GM12878 (cell line): ENCODE measurements at regions not wholly inside any gene's neighbourhood (a gene's known extent, or its start where the extent isn't known, plus 50 kb on each side); places are given as distances from the start of the nearest gene placed in this dataset.

Source experiments
- ATAC-seq: fragments of 200-7000 bp; cut with Tn5 transposase; 3 replicates; pipeline ENCODE4 v1.9.1; 2020; ENCODE audit warnings: mild to moderate bottlenecking, moderate library complexity
- BruUV-seq: library from RNA; stranded (reverse); fragments of 400-500 nt; replicated peaks from 2 replicates; lab custom pipeline; 2021; lab: Mats Ljungman, UMichigan
- CTCF ChIA-PET: fragments of 300-600 bp; sonication (Branson Sonifier 250); formaldehyde crosslinking; extraction: SDS; loops from one replicate; lab custom pipeline; 2021; ENCODE audit warnings: inconsistent platforms; lab: Yijun Ruan, JAX
- POLR2A ChIA-PET: fragments of 350-600 bp; formaldehyde crosslinking; extraction: SDS; loops from one replicate; lab custom pipeline; 2021; ENCODE audit warnings: inconsistent platforms; lab: Charles Lee
- RAD21 ChIA-PET: fragments of 300-600 bp; sonication (Branson Sonifier 250); formaldehyde crosslinking; loops from one replicate; lab custom pipeline; 2023; ENCODE audit warnings: antibody characterized with exemption; ENCODE audit not compliant: unreplicated experiment; lab: Charles Lee
- SMC1A ChIA-PET: fragments of 300-600 bp; sonication (Branson Sonifier 250); formaldehyde crosslinking; loops from one replicate; lab custom pipeline; 2023; ENCODE audit not compliant: unreplicated experiment, uncharacterized antibody; lab: Charles Lee
- DNase-seq: peaks from one replicate; pipeline ENCODE4 v3.0.0-alpha.2; 2011; ENCODE audit warnings: low read depth, low spot score
- FAIRE-seq: peaks from 3 replicates; lab custom pipeline; 2011; peaks lifted over from hg19 to GRCh38; lab: Jason Lieb, UNC
- H2AFZ ChIP-seq: 2 replicates; pipeline ENCODE4 v1.6.0; 2011; ENCODE audit warnings: low read depth, low read length, control low read depth; ENCODE audit not compliant: control insufficient read depth
- H3K27ac ChIP-seq: 2 replicates; pipeline ENCODE4 v1.5.1; 2011; ENCODE audit warnings: control low read depth; ENCODE audit not compliant: control insufficient read depth, insufficient read depth
- H3K27me3 ChIP-seq, 2 experiments: replicated peaks in 1 of 2; 2 replicates each; pipeline versions ENCODE4 v1.6.0 to v1.6.1; 2011; ENCODE audit warnings: low read length in 1 of 2; ENCODE audit not compliant: control insufficient read depth in 2 of 2, insufficient read depth in 2 of 2
- H3K36me3 ChIP-seq, 2 experiments: 2 replicates each; pipeline ENCODE4 v1.5.1; 2011; ENCODE audit warnings: low read length in 1 of 2; ENCODE audit not compliant: control insufficient read depth in 2 of 2, insufficient read depth in 2 of 2
- H3K4me1 ChIP-seq: 2 replicates; pipeline ENCODE4 v1.6.1; 2011; ENCODE audit warnings: mild to moderate bottlenecking, low read length, moderate library complexity, mixed read lengths; ENCODE audit not compliant: control insufficient read depth, insufficient read depth
- H3K4me2 ChIP-seq: 2 replicates; pipeline ENCODE4 v1.6.0; 2011; ENCODE audit warnings: control low read depth; ENCODE audit not compliant: control insufficient read depth, insufficient read depth
- H3K4me3 ChIP-seq: fragments of 200-600 bp; sonication (generic); 2 replicates; pipeline ENCODE4 v1.5.1; 2016
- H3K79me2 ChIP-seq: 2 replicates; pipeline ENCODE4 v1.6.0; 2011; ENCODE audit warnings: low read length; ENCODE audit not compliant: control insufficient read depth, insufficient read depth
- H3K9ac ChIP-seq: 2 replicates; pipeline ENCODE4 v1.8.0; 2011; ENCODE audit warnings: low read length, control low read depth, mixed read lengths; ENCODE audit not compliant: control insufficient read depth, insufficient read depth
- H3K9me3 ChIP-seq: replicated peaks from 3 replicates; pipeline ENCODE4 v1.5.1; 2011; ENCODE audit warnings: mild to moderate bottlenecking, low read length; ENCODE audit not compliant: control insufficient read depth, insufficient read depth
- H4K20me1 ChIP-seq: 2 replicates; pipeline ENCODE4 v1.6.0; 2011; ENCODE audit not compliant: control insufficient read depth, insufficient read depth
- ATF7 ChIP-seq: fragments of 450-650 bp; IDR thresholded peaks from 2 replicates; pipeline ENCODE4 v1.6.1; 2016; ENCODE audit warnings: low read depth, mild to moderate bottlenecking
- CTCF ChIP-seq, 3 experiments: IDR thresholded peaks in 2 of 3; conservative IDR thresholded peaks in 1 of 3; 2 replicates each; pipeline ENCODE4 v1.5.1; 2011; ENCODE audit warnings: low read depth in 3 of 3, low read length in 3 of 3, mild to moderate bottlenecking in 3 of 3, control low read depth in 2 of 3, moderate library complexity in 2 of 3, inconsistent platforms in 1 of 3, mixed read lengths in 1 of 3; ENCODE audit not compliant: control insufficient read depth in 2 of 3, insufficient read depth in 1 of 3; ENCODE audit errors: extremely low read depth in 1 of 3
- EGR1 ChIP-seq, 2 experiments: IDR thresholded peaks; 1 replicate in 1 of 2; 2 replicates in 1 of 2; pipeline ENCODE4 v1.6.1; 2011 to 2012; ENCODE audit warnings: low read depth in 2 of 2, low read length in 2 of 2, borderline replicate concordance in 1 of 2, mild to moderate bottlenecking in 1 of 2, moderate library complexity in 1 of 2
- ETV6 ChIP-seq, 2 experiments: fragments of 450-650 bp in 1 of 2; IDR thresholded peaks in 1 of 2; conservative IDR thresholded peaks in 1 of 2; 2 replicates each; pipeline ENCODE4 v1.6.1; 2014; ENCODE audit warnings: antibody characterized with exemption in 1 of 2, borderline replicate concordance in 1 of 2, low read depth in 1 of 2, mild to moderate bottlenecking in 1 of 2, moderate library complexity in 1 of 2
- JUND ChIP-seq: IDR thresholded peaks from 2 replicates; pipeline ENCODE4 v1.6.1; 2012; ENCODE audit warnings: low read depth, mild to moderate bottlenecking, low read length, improper control_type of control experiment, moderate library complexity
- KDM1A ChIP-seq: fragments of 200-600 bp; sonication (generic); IDR thresholded peaks from 2 replicates; pipeline ENCODE4 v1.6.1; 2016; ENCODE audit warnings: borderline replicate concordance
- SIN3A ChIP-seq: IDR thresholded peaks from 2 replicates; pipeline ENCODE4 v1.6.1; 2012; ENCODE audit warnings: low read depth, low read length, improper control_type of control experiment
- SP1 ChIP-seq: IDR thresholded peaks from one replicate; pipeline ENCODE4 v1.6.1; 2011; ENCODE audit warnings: low read depth, low read length
- WGBS: methylation state at CpG from one replicate; pipeline ENCODE4 v1.1.6; 2016; ENCODE audit warnings: low lambda C conversion rate; ENCODE audit not compliant: insufficient replicate concordance, insufficient coverage; ENCODE audit errors: missing lambda C conversion rate; 5-methylcytosine and 5-hydroxymethylcytosine counted together
- in situ Hi-C: fragments of 300-500 bp; cut with MboI; formaldehyde crosslinking; loops from 9 replicates; pipeline ENCODE4 v1.14.3; 2018; ENCODE audit warnings: mixed read lengths
- intact Hi-C: fragments of 100-400 bp; cut with micrococcal nuclease; formaldehyde crosslinking; loops from one replicate; pipeline ENCODE4 v1.14.2; 2022; ENCODE audit not compliant: unreplicated experiment
- TF ChIP-seq, protein P1 (sequence below): fragments of 450-650 bp; conservative IDR thresholded peaks from 2 replicates; pipeline ENCODE4 v1.6.1; 2017; ENCODE audit warnings: mild to moderate bottlenecking, moderate library complexity
- TF ChIP-seq, protein P2 (sequence below): IDR thresholded peaks from 2 replicates; pipeline ENCODE4 v1.6.1; 2011; ENCODE audit warnings: low read depth, low read length, improper control_type of control experiment, borderline replicate concordance

DNA sequence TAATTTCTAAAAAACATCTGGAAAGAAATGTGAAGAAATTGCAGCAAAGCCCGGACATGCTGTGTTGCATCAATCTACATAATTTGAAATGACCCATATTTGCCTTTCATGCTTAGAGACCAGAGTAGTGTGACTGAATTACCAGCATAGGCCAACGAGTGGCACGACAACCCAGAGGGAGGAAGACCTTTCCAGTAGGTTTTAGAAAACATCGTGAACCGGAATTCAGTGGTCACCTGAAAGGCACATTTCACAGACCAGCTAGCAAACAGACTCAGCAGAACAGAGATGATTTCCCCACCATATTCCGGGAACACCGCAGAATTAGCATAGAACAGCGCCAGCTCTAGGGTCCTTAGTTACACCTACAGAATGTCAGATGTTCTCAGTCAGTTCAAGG, 620.0 kb upstream of the ZNF385D start:
- Histone ChIP-seq H4K20me1 (no peaks in the 10 kb centered on the region), H3K9me3 (no peaks in the 10 kb centered on the region), H3K27me3 (peaks cover 6 to 8% of the 10 kb centered on the region in 2 experiments; a peak in 3 of 4 replicates), H3K4me2 (no peak overlapping the region), H3K27ac (no peak overlapping the region), H3K9ac (no peak overlapping the region), H3K36me3 (no peaks in the 10 kb centered on the region), H3K79me2 (no peaks in the 10 kb centered on the region), H3K4me1 (no peaks in the 10 kb centered on the region), H2AFZ (no peak overlapping the region), H3K4me3 (no peak overlapping the region)
- in situ Hi-C loops, result no loop called here
- WGBS, result 23% methylated on average over 8 of the region's 8 CpGs
- intact Hi-C loops, result no loop called here
- no peak for DNase-seq
- ChIA-PET SMC1A (no interaction called here), POLR2A (no interaction called here), CTCF (interaction anchor here (0.9 kb wide), 1 partner anchor 15 kb away, joined by 3 read pairs; no protein-coding TSS in a partner anchor), RAD21 (no interaction called here)
- TF ChIP-seq, protein P1, sequence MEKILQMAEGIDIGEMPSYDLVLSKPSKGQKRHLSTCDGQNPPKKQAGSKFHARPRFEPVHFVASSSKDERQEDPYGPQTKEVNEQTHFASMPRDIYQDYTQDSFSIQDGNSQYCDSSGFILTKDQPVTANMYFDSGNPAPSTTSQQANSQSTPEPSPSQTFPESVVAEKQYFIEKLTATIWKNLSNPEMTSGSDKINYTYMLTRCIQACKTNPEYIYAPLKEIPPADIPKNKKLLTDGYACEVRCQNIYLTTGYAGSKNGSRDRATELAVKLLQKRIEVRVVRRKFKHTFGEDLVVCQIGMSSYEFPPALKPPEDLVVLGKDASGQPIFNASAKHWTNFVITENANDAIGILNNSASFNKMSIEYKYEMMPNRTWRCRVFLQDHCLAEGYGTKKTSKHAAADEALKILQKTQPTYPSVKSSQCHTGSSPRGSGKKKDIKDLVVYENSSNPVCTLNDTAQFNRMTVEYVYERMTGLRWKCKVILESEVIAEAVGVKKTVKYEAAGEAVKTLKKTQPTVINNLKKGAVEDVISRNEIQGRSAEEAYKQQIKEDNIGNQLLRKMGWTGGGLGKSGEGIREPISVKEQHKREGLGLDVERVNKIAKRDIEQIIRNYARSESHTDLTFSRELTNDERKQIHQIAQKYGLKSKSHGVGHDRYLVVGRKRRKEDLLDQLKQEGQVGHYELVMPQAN, result no peak
- BruUV-seq, result no TSS peak
- ATAC-seq, result no peak
- no peak for FAIRE-seq

- H3K4me1 ChIP-seq, result no peaks in the 10 kb centered on the region
- no peak overlapping the region for H3K4me2 ChIP-seq
- in situ Hi-C loops, result no loop called here
- no peaks in the 10 kb centered on the region for H3K36me3 ChIP-seq
- no peaks in the 10 kb centered on the region for H4K20me1 ChIP-seq
- H3K9me3 ChIP-seq, result no peaks in the 10 kb centered on the region
- SMC1A ChIA-PET, result interaction anchor here (0.6 kb wide), 1 partner anchor 129 kb away, joined by 3 read pairs; no protein-coding TSS in a partner anchor
- no peak overlapping the region for H2AFZ ChIP-seq
- H3K79me2 ChIP-seq, result no peaks in the 10 kb centered on the region
- 34% methylated on average over 18 of the region's 23 CpGs for WGBS
- RAD21 ChIA-PET, result no interaction called here
- H3K4me3 ChIP-seq, result no peak overlapping the region
- no TSS peak for BruUV-seq
- H3K27me3 ChIP-seq, result peaks cover 6 to 8% of the 10 kb centered on the region in 2 experiments; a peak in 3 of 4 replicates
- FAIRE-seq (no peak), DNase-seq (no peak), ATAC-seq (no peak)
- POLR2A ChIA-PET, result interaction anchor here (0.6 kb wide), 1 partner anchor 1999 kb away, joined by 3 read pairs; no protein-coding TSS in a partner anchor
- H3K27ac ChIP-seq, result no peak overlapping the region
- H3K9ac ChIP-seq, result no peak overlapping the region
- intact Hi-C loops, result no loop called here
- CTCF ChIA-PET, result interaction anchor here (0.9 kb wide), 1 partner anchor 16 kb away, joined by 3 read pairs; no protein-coding TSS in a partner anchor
- no peak for TF ChIP-seq ETV6 (conservative IDR thresholded peaks at IDR 0.05 in 1 of 2, IDR thresholded peaks at IDR 0.05 in 1 of 2; ENCODE audit: borderline replicate concordance in 1 of 2, low read depth in 1 of 2)
- TF ChIP-seq JUND, result no peak
- no peak for TF ChIP-seq SP1
- TF ChIP-seq CTCF (IDR thresholded peaks at IDR 0.05 in 2 of 3, conservative IDR thresholded peaks at IDR 0.05 in 1 of 3; ENCODE audit: control insufficient read depth in 2 of 3, extremely low read depth in 1 of 3, insufficient read depth in 1 of 3, low read depth in 3 of 3, low read length in 3 of 3), result no peak
- TF ChIP-seq, protein P2, sequence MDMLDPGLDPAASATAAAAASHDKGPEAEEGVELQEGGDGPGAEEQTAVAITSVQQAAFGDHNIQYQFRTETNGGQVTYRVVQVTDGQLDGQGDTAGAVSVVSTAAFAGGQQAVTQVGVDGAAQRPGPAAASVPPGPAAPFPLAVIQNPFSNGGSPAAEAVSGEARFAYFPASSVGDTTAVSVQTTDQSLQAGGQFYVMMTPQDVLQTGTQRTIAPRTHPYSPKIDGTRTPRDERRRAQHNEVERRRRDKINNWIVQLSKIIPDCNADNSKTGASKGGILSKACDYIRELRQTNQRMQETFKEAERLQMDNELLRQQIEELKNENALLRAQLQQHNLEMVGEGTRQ, result no peak
- TF ChIP-seq SIN3A, result no peak
- TF ChIP-seq KDM1A, result no peak
- TF ChIP-seq EGR1 (IDR thresholded peaks at IDR 0.05; ENCODE audit: borderline replicate concordance in 1 of 2, low read depth in 2 of 2, low read length in 2 of 2), result no peak
- TF ChIP-seq ATF7, result no peak
Measured at GRCh38 chr3:22371607-22372291, 620.7 kb upstream of the ZNF385D start.
